ENCODE measurements at regions not wholly inside any gene's neighbourhood (a gene's known extent, or its start where the extent isn't known, plus 50 kb on each side); places are given as distances from the start of the nearest gene placed in this dataset.

GRCh38 chr2:223511168-223511567 lies 91.0 kb downstream of the SCG2 start:
- H3K4me3 ChIP-seq: no peak overlapping the region
- no peaks in the 10 kb centered on the region for H3K9me3 ChIP-seq
- no peak for DNase-seq (ENCODE audit: low spot score)
- H3K4me1 ChIP-seq (replicated peaks): no peaks in the 10 kb centered on the region
- intact Hi-C loops (cut with DNase I): no loop called here
- H3K27me3 ChIP-seq (replicated peaks; ENCODE audit: insufficient read depth): no peaks in the 10 kb centered on the region
- H3K27ac ChIP-seq: no peak overlapping the region
- WGBS: 78% methylated on average over 4 of the region's 4 CpGs
- TF ChIP-seq POLR2A (IDR thresholded peaks at IDR 0.05) (no peak), POLR2AphosphoS5 (IDR thresholded peaks at IDR 0.05) (no peak)
- TF ChIP-seq, protein P1, sequence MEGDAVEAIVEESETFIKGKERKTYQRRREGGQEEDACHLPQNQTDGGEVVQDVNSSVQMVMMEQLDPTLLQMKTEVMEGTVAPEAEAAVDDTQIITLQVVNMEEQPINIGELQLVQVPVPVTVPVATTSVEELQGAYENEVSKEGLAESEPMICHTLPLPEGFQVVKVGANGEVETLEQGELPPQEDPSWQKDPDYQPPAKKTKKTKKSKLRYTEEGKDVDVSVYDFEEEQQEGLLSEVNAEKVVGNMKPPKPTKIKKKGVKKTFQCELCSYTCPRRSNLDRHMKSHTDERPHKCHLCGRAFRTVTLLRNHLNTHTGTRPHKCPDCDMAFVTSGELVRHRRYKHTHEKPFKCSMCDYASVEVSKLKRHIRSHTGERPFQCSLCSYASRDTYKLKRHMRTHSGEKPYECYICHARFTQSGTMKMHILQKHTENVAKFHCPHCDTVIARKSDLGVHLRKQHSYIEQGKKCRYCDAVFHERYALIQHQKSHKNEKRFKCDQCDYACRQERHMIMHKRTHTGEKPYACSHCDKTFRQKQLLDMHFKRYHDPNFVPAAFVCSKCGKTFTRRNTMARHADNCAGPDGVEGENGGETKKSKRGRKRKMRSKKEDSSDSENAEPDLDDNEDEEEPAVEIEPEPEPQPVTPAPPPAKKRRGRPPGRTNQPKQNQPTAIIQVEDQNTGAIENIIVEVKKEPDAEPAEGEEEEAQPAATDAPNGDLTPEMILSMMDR (IDR thresholded peaks at IDR 0.05): no peak
- H3K36me3 ChIP-seq: no peaks in the 10 kb centered on the region

GRCh38 chr2:223513771-223514455 lies 88.2 kb downstream of the SCG2 start:
- no peak for TF ChIP-seq POLR2AphosphoS5 (IDR thresholded peaks at IDR 0.05)
- TF ChIP-seq POLR2A (IDR thresholded peaks at IDR 0.05): no peak
- TF ChIP-seq, protein P1 (IDR thresholded peaks at IDR 0.05): no peak
- WGBS: 67% methylated on average over 4 of the region's 4 CpGs

GRCh38 chr2:223519471-223519870 lies 82.7 kb downstream of the SCG2 start:
- Histone ChIP-seq H3K27ac (no peak overlapping the region), H3K36me3 (no peaks in the 10 kb centered on the region), H3K4me3 (no peak overlapping the region), H3K27me3 (replicated peaks; ENCODE audit: insufficient read depth) (no peaks in the 10 kb centered on the region), H3K9me3 (no peaks in the 10 kb centered on the region), H3K4me1 (replicated peaks) (no peaks in the 10 kb centered on the region)
- no peak for TF ChIP-seq POLR2AphosphoS5 (IDR thresholded peaks at IDR 0.05)
- TF ChIP-seq, protein P1 (IDR thresholded peaks at IDR 0.05): no peak
- TF ChIP-seq POLR2A (IDR thresholded peaks at IDR 0.05): no peak
- no peak for DNase-seq (ENCODE audit: low spot score)
- intact Hi-C loops (cut with DNase I): no loop called here

More at GRCh38 chr2:223513771-223514455, 88.2 kb downstream of the SCG2 start:
- Histone ChIP-seq H3K36me3 (no peaks in the 10 kb centered on the region), H3K9me3 (no peaks in the 10 kb centered on the region), H3K4me1 (replicated peaks) (no peaks in the 10 kb centered on the region), H3K4me3 (no peak overlapping the region), H3K27me3 (replicated peaks; ENCODE audit: insufficient read depth) (no peaks in the 10 kb centered on the region), H3K27ac (no peak overlapping the region)
- intact Hi-C loops (cut with DNase I): no loop called here
- DNase-seq (ENCODE audit: low spot score): no peak

DNA sequence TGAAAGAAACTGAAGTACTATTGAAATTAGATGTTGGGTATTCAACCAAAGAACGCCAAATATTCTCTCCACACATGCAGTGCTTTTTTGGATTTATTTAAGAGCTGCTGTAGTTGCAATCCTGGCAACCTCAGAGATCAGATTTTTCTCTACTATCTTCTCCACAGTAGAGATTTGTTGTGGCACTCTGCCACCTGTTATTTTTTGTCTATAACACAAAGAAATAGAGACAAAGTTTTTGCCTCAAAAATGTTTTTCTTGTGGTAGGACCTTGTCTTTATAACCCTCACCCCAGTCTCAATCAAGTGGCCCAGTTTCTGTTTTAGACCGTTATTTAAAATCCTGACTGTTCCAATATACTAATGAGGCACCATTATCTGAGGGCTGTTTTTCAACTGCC lies 79.4 kb downstream of the SCG2 start:
- WGBS: 70% methylated on average over 2 of the region's 2 CpGs
- Histone ChIP-seq H3K4me3 (no peak overlapping the region), H3K4me1 (replicated peaks) (no peaks in the 10 kb centered on the region), H3K9me3 (no peaks in the 10 kb centered on the region), H3K36me3 (no peaks in the 10 kb centered on the region), H3K27ac (no peak overlapping the region), H3K27me3 (replicated peaks; ENCODE audit: insufficient read depth) (no peaks in the 10 kb centered on the region)
- intact Hi-C loops (cut with DNase I): no loop called here
- no peak for DNase-seq (ENCODE audit: low spot score)
- TF ChIP-seq POLR2A (IDR thresholded peaks at IDR 0.05) (no peak), POLR2AphosphoS5 (IDR thresholded peaks at IDR 0.05) (no peak)
- TF ChIP-seq, protein P1 (IDR thresholded peaks at IDR 0.05): no peak

DNA sequence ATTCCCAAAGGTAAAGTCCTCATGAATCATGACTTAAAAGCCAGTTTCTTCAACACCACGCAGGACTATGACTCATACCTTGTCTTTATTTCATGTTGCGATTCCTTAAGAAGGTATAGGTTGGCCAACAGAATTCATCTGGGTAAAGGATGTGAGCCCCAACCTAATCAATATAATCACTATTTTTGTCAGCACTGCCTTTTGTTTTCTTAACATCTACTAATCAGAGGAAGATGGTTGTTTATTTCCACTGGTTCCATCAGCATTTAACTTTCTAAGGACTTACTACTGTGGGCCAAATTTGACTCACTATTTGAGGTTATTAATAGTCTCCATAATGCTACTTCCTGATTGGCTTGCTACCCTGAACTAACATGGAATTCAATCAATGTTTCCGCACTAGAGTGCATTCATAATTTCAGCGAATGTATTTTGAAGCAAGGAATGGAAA lies 78.6 kb downstream of the SCG2 start:
- Histone ChIP-seq H3K36me3 (no peaks in the 10 kb centered on the region), H3K27me3 (replicated peaks; ENCODE audit: insufficient read depth) (no peaks in the 10 kb centered on the region), H3K9me3 (no peaks in the 10 kb centered on the region), H3K4me1 (replicated peaks) (no peaks in the 10 kb centered on the region), H3K27ac (no peak overlapping the region), H3K4me3 (no peak overlapping the region)
- no peak for DNase-seq (ENCODE audit: low spot score)
- TF ChIP-seq POLR2A (IDR thresholded peaks at IDR 0.05) (no peak), POLR2AphosphoS5 (IDR thresholded peaks at IDR 0.05) (no peak)
- TF ChIP-seq, protein P1 (IDR thresholded peaks at IDR 0.05): no peak
- intact Hi-C loops (cut with DNase I): no loop called here
- 90% methylated on average over 4 of the region's 4 CpGs for WGBS
